GM12878 (cell line): ENCODE measurements at regions not wholly inside any gene's neighbourhood (a gene's known extent, or its start where the extent isn't known, plus 50 kb on each side); places are given as distances from the start of the nearest gene placed in this dataset.

Source experiments
- ASH2L ChIP-seq: fragments of 300-600, 200-600 bp; sonication (generic); IDR thresholded peaks from 2 replicates; pipeline ENCODE4 v1.6.1; 2017; ENCODE audit warnings: low read depth, mild to moderate bottlenecking, borderline replicate concordance
- CTCF ChIP-seq, 3 experiments: IDR thresholded peaks in 2 of 3; conservative IDR thresholded peaks in 1 of 3; 2 replicates each; pipeline ENCODE4 v1.5.1; 2011; ENCODE audit warnings: low read depth in 3 of 3, low read length in 3 of 3, mild to moderate bottlenecking in 3 of 3, control low read depth in 2 of 3, moderate library complexity in 2 of 3, inconsistent platforms in 1 of 3, mixed read lengths in 1 of 3; ENCODE audit not compliant: control insufficient read depth in 2 of 3, insufficient read depth in 1 of 3; ENCODE audit errors: extremely low read depth in 1 of 3
- FOXM1 ChIP-seq: IDR thresholded peaks from 2 replicates; pipeline ENCODE4 v1.6.1; 2012; ENCODE audit warnings: low read depth, mild to moderate bottlenecking, inconsistent platforms, low read length, moderate library complexity
- IKZF2 ChIP-seq, 2 experiments: fragments of 450-650 bp; IDR thresholded peaks; 2 replicates each; pipeline ENCODE4 v1.6.1; 2017; ENCODE audit warnings: mild to moderate bottlenecking in 2 of 2, moderate library complexity in 2 of 2
- POLR2AphosphoS5 ChIP-seq: IDR thresholded peaks from 2 replicates; pipeline ENCODE4 v1.6.1; 2011; ENCODE audit warnings: mild to moderate bottlenecking, low read length, inconsistent platforms
- RFX5 ChIP-seq: IDR thresholded peaks from 2 replicates; pipeline ENCODE4 v1.6.1; 2011; ENCODE audit warnings: low read depth, low read length, improper control_type of control experiment
- TCF7 ChIP-seq: IDR thresholded peaks from 2 replicates; pipeline ENCODE4 v1.6.1; 2014; ENCODE audit warnings: antibody characterized with exemption, borderline replicate concordance
- ZNF207 ChIP-seq: fragments of 450-650 bp; IDR thresholded peaks from 2 replicates; pipeline ENCODE4 v1.6.1; 2014; ENCODE audit warnings: antibody characterized with exemption, mild to moderate bottlenecking, borderline replicate concordance
- ZNF274 ChIP-seq: IDR thresholded peaks from one replicate; pipeline ENCODE4 v1.8.0; 2011; ENCODE audit not compliant: insufficient read length, insufficient read depth

GRCh38 chr7:42432644-42433043 lies 195.6 kb upstream of the GLI3 start:
- TF ChIP-seq ZNF274 (no peak), ASH2L (no peak), ZNF207 (no peak), IKZF2 (IDR thresholded peaks at IDR 0.05) (no peak), TCF7 (no peak), POLR2AphosphoS5 (no peak), CTCF (IDR thresholded peaks at IDR 0.05 in 2 of 3, conservative IDR thresholded peaks at IDR 0.05 in 1 of 3; ENCODE audit: control insufficient read depth in 2 of 3, extremely low read depth in 1 of 3, insufficient read depth in 1 of 3, low read depth in 3 of 3, low read length in 3 of 3) (no peak), RFX5 (no peak), FOXM1 (no peak)
